GM04504 (cell line): ENCODE measurements at regions not wholly inside any gene's neighbourhood (a gene's known extent, or its start where the extent isn't known, plus 50 kb on each side); places are given as distances from the start of the nearest gene placed in this dataset.

Source experiments
- DNase-seq: peaks from one replicate; pipeline ENCODE4 v3.0.0-alpha.2; 2012; ENCODE audit warnings: low read depth

DNA sequence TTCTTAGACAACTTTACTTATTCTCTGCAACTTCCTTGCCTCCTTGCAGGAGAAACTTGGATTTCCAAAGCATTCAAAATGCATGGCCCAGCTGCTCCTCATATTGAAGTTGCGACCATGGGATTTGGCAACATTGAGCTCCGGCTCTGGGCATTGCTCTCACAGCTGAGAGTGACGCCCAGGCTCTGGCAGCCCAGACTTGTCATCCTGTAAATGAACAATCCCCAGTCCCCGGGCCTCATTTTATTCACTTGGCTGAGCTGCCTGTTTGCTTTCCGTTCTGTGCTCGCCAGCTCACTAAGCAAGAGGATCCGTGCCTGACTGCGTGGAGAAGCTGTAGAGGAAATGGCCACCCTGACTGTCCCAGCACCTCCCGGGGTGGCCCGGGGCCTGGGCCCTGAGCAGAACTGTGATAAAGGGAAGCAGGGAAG, 119.5 kb upstream of the CD93 start:
- peak; percentile 27 for DNase-seq

DNA sequence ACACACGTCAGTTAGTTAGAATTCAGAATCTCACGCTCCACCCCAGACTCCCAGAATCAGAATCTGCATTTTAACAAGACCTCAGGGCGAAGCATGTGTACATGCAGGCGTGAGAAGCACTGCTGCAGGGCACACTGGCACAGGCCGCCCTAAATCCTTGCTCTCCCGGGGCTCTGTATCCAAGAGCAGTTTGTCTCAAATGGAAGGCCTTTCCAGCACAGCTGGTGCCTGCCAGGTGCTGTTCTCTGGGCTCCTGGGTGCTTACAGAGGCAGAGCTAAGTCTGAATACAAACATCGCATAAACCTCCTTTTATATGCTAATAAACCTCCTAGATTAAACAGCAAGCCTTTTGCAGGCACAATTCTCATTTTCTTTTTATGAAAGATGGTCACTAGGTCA, 119.1 kb upstream of the CD93 start:
- no peak for DNase-seq

DNA sequence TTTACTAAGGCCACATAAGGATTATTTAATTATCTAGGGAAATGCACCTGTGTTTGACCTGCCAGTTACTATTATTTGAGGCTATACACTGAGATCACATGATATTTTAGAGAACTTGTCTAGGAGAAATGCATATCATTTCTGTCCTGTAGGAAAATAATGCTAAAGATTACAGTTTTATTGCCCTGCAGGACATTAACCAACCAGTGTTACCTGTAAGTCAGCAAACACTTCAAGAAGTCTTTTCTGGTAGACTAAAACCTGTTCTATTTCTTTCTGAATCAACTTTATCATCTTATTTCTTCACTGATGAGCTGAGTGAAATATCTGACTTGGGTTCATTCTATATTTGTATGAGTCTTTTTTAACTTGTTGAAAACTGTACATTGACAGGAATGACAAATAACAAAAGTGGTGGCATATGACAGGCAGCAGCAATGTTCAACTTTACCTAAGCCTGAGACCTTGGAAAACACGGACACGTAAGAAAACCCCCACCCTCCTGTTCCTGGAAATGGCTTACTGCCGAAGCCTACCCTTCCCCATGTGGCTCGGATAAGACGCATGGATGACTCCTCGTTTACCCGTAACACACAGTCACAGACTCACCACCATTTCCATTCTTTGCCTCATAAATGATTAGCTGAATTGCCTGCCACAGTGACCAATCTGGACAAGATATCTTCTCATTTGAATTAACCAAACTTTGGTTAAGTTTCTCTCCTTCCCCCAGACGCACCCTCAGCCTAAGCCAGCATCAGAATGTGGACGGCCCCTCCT, 118.0 kb upstream of the CD93 start:
- no peak for DNase-seq

DNA sequence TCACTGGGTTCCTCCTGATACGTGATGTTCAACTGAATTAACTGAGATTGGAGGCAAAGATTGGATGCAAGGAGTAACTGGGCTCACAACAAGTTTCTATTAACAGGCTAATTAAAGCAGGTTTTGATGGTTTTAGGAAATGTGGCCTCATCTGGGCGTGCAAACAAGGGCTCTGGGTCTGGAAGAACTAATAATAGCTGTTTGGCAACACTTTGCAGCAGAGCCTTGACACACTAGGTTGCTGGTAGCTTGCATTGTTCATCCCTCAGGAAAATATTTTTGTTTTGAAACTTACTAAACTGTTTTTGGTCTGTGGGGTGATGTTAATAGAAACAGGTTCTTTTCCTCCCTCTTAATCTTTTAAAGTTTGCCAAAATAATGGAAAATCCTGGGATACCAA, 117.2 kb upstream of the CD93 start:
- DNase-seq = no peak

DNA sequence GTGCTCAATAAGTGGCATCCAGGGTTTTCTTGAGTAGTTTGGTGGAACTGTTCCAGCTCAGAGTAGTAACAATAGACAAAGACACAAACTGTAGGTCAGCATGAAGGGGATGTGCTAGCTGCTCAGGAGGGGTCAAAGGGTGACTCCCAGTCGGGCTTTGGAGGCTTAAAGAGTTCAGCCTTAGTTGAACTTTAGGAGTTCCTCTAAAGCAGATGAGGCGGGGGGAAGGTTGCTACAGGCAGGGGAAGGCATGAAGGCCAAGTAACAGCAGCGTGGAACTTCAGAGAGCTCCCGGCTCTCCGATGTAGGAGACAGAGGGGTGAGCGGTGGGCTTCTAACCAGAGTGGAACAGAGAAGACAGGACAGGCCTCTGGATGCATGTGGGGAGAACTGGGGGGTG, 115.5 kb upstream of the CD93 start:
- no peak for DNase-seq

DNA sequence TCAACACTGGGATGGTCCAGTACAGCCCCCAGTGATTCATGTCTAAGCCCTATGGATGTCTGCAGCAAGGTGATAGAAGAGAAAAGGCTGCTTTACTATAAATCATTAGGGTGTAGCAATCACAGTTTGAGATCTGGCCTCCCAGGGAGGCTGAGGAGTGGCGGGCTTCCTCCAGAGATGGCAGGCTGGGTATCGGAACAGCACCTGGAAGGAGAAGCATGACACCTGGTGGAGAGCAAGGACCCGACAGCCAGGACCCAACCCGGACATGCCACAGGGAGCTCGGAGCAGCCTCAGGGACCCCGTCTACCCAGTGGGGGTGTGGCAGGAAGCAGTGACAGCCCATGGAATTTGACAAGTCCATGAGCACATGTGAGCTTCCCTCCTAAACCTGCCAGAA, 114.8 kb upstream of the CD93 start:
- DNase-seq = no peak

DNA sequence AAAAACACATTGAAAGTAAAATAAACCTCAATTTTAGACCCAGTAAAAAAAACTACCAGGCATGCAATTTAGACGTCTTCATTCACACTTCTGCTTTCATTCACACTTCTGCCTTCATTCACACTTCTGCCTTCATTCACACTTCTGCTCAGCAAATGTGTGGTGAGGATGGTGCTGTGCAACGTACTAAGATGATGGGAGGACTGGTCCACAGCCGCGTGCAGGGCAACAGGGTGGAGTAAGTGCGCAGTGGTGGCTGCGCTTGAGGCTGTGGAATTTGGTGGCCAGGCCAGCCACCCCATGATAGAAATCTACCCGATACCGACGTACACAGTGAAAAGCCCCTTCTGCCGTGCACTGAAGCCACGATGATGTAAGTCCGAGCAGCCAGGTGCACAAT, 114.3 kb upstream of the CD93 start:
- DNase-seq = no peak

DNA sequence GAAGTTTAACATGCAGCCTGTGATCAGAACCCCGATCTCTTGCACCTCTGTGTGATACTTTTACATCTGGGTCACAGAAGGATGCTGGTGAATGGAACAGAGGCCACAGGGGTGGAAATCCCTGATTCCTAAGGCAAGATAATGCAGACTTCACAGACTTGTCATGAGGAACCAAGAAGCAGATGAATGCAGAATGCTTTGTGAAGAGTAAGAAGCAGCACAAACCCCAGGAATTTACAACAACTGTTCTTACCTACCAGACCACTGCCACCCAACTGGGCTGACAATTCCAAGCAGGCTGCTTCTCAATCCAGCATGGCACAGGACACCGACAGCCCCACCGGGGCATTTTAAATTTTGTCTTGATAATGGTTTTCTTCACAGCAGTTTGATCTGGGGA, 113.2 kb upstream of the CD93 start:
- no peak for DNase-seq

DNA sequence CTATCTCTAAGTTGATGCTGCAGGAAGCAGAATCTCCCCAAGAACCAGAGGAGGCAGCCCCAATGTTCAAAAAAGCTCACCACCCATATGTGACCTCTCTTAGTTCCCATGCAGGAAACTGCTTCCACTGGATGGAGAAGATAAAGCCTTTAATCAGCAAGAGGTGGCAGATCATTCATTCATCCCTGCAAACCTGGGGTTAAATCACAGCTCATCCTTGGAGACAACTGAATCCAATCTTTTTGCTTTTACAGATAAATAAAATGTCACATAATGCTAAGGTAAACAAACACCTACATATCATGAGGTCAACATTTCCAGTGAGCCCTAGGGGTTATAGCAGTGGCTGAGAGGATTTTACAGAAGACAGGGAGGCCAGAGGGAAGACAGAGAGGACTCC, 112.7 kb upstream of the CD93 start:
- DNase-seq = no peak

DNA sequence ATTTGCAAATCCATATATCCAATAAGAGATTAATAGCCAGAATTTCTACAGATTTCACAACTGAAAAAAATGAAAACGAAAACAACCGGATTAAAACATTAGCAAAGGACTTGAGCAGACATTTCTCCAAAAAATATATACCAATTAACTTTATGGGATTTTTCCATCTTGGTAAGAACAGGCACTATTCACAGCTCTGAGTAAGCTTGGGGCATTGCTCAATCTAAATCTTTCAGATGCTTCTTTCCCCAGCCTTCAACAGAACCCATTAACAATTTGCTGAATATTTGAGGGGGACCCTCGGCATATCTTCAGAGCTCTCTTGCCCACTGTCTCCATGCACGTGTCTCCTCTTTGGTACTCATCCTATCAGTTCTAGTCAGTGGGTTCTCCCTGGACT, 111.7 kb upstream of the CD93 start:
- DNase-seq = no peak

DNA sequence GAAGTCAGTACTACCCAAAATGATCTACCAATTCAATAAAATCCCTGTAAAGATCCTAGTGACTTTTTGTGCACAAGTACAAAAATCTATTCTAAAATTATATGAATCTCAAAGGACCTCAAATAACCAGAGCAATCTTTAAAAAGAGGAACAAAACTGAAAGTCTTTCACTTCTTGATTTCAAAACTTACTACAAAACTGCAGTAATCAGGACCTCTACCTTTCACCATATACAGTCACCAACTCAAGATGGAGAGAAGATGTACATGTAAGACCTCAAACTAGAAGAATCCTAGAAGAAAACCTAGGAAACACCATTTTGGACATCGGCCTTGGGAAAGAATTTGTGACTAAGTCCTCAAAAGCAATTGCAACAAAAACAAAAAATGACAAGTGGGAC, 109.5 kb upstream of the CD93 start:
- DNase-seq = no peak

DNA sequence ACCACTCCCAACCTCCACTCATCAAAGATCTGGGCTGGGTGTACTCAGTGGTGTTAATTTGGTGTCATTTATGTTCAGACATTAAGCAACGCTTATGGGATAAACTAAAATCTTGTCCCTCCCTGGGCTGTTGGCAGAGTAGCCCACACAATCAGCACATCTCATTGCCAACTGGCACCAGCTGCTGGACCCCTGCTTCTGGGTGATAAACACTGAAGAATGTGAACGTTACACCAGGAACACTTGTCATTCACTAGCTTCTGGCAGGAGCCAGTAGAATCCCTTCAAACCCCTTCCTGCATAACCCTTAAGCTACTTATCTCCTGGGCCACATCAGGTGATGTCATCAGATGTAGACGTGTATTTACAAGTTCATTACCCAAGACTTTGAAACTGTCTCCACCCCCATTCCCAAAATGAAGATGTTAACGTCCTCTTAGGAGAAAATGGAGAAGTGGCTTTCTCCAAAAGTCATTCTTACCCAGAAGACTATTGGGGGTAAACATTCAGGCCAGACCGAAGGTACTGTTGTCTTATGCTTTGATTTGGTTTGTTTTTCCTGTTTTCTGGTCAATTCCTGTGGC, 107.8 kb upstream of the CD93 start:
- DNase-seq = no peak

DNA sequence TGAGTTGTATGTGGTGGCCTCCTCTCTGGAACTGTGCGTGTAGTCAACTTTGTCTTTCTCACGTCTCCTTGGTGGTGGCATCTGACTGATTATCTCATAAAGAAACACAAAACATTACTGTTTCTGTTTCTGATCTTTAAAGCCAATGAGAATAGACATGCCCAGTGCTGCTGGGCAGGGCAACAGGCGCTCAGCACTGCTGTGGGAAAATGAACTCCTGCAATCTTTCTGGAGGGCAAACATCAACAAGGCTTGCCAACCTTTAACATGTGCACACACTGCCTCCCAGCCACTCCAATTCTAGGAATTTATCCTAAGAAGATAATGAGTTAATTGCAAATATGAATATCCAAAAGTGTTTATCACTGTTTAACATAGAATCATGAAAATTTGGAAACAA, 106.3 kb upstream of the CD93 start:
- no peak for DNase-seq

DNA sequence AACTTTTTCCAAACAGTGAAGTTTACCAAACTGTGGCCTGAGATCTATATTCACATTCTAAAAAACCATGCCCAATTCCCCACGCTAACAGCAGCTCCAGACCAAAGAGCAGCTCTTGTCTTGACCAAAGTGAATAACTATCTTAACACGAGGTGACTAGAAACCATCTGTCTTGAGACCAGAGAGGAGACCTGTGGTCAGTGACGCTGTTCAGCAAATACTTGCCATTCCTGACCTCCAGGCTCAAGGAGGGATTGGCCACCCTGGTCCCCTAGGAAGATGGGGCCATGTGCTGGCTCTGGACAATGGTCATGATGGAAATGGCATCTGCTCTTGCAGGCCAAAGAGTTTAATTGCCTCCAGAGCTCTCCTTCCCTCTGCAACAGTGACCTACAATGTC, 104.4 kb upstream of the CD93 start:
- no peak for DNase-seq

DNA sequence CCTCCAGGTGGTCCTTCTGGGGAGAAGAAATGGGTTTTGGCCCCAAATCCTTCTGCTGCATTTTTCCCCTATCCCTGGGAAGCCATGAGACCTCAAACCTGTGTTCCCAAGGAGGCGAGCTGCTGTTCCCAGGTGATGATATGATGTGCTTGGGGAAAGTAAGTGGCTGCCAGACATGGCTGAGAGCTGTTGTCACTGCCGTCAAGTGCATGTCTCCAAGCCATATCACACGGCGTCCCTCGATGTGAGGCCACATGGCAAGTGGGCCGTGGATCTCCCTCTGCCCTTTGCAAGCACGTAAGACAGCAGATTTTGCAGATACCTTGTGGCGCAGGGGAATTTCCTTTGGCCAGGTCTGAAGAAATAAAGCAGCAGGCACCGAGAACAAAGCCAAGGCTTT, 103.7 kb upstream of the CD93 start:
- no peak for DNase-seq

DNA sequence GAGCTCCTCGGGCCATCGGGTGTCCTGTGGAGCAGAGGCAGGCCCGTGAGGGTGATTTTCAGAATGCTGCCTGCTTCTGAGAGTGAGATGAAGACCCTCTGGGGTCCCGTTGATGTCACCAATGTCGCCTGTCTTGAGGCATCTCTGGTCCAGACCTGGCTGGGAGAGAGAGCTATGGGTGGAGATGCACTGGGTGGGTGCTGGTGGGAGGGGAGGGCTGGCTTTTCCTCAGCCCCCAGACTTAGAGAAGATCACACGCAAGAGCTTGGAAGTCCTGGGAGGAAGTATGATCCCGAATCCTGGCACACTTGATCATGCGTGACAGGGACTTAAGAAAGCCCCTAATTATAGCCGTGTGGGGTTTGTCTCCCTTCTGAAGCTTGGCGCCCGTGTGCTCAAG, 103.2 kb upstream of the CD93 start:
- no peak for DNase-seq

DNA sequence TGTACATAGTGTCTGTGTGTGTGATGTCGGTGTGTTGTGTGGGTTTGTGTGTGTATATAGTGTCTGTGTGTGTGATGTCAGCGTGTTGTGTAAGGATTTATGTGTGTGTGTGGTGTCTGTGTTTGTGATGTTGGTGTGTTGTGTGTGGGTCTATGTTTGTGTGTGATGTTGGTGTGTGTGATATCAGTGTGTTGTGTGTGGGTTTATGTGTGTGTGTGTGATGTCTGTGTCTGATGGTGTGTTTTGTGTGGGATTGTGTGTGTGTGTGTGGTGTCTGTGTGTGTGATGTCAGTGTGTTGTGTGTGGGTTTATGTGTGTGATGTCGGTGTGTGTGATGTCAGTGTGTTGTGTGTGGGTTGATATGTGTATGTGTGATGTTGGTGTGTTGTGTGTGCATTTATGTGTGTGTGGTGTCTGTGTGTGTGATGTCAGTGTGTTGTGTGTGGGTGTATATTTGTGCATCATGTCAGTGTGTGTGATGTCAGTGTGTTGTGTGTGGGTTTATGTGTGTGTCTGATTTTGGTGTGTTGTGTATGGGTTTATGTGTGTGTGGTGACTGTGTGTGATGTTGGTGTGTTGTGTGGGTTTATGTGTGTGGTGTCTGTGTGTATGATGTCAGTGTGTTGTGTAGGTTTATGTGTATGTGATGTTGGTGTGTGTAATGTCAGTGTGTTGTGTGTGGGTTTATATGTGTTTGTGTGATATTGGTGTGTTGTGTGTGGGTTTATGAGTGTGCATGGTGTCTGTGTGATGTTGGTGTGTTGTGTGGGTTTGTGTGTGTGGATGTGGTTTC, 102.4 kb upstream of the CD93 start:
- DNase-seq = no peak

DNA sequence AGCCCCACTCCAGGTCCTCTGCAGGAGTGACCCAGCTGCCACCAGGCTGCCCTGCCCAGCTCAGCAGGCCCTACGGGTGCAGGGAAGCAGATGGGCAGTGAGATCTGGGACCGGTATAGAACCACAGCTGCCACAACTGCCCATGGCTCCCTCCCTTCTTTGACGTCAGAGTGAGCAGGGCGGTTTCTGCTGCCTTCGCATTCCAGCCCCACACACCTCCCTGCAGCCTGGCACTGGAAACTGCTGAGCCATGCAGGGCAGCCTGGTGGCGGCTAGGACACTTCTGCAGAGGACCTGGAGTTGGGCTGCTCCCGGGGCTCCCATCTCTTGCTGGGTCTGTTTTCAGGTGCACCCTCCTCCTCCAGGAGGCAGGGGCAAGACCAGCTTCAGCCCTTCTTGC, 101.6 kb upstream of the CD93 start:
- DNase-seq = no peak

DNA sequence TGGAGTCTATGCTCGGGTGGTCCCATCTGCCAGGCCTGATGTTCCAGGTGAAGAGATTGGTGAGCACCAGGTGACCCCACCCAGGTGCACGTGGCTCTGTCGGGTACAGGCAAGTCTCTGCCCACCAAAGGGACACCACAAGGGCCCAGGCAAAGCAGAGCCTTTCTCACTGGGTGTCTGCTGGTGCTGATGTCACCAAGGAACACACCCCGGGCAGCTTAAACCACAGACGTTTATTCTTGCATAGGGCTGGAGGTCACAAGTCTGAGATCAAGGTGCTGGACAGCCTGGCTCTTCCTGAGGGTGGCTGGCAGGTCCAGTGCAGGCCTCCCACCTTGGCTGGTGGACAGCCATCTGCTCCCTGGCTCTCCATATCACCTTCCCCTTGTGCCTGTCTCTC, 100.7 kb upstream of the CD93 start:
- DNase-seq = no peak

DNA sequence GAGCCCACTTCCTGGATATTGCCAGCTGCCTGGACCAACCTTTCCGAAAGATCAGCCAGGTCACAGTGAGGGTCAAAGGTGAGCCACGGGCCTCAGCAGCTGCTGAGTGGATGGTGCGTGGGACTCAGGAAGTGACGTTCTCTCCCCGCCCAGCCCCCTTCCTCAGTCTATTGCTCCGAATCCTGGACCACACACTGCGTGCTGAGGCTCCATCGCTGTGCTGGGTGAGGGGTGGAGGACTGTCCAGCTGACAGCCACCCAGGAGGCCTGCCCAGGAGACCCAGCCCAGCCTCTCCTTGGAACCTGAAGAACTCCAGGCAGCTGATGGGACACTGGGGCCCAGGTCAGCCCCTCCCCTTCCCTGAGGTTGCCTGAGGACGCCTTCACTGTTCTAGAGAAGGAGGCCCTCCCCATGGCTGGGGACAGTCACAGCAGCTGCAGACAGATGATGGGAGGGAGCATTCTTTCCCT, 94.4 kb upstream of the CD93 start:
- no peak for DNase-seq

DNA sequence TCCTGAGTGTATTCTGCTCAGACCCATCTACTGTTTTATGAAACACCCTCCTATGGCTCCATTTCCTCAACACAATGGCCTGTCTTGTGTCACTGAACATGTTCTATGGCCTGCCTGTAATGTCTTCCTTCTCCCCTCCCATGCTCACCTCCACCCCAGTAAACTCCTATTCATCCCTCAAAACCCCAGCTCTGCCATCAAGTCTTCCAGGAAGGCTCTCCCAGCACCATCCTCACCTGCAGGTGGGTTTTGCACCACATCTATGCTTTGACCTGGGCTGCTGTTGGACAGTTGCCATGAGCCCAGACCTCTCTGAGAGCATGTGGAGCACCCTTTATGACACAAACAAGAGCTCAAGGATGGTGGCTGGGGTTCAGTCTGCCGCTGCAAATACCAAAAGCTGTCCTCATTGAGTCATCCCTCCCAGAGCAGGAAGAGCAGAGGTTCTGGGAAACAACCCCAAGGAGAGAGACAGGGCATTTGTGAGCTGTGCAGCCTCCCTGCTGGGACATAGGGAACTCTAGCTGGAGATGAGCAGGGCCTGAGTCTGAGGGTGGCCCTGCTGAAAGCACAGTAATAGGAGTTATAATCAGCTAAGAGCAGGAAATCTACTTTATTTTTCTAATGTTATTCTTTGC, 93.8 kb upstream of the CD93 start:
- DNase-seq = no peak

DNA sequence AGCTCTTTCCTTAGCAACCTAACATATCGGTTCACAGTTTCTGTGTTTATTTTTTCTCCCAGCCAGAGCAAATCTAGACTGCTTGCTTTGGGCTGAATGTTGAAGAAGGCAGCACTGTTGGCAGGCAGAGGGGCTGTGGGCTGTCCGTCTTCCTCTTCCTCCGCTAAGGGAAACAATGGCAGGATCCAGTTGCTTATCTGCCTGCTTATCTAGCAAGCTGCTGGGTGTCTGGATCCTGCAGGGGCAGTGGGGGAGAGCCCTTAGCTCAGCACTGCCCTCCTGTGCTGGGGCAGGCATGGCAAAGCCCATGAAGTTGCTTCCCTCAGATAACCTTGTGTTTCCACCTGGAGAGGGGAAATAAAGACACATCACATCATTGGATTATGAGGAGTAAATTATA, 92.7 kb upstream of the CD93 start:
- DNase-seq = no peak

DNA sequence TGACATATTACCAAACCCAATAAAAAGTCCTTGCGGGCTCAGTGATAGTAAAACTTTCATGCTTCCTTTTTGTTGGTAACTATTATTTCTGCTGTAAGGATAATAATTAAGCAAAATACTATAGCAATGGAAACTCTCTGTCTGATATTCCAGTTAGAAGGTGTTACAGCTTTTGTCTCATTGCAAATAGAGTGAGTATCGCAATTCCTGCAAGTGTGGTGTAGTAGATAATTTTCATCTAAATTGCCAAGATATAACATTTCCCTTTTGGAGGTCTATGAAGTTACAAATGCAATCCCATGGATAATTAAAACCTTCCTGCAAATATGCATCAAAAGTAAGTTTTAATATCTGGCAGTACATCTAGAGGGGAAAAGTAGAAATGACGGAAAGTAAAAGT, 88.7 kb upstream of the CD93 start:
- DNase-seq = no peak
